HG03460 (cell line): ENCODE measurements at regions not wholly inside any gene's neighbourhood (a gene's known extent, or its start where the extent isn't known, plus 50 kb on each side); places are given as distances from the start of the nearest gene placed in this dataset.
A peak's percentile ranks its signal among the peaks of the same experiment; 100 is the strongest.

Source experiments
- ATAC-seq: cut with Tn5 transposase; IDR thresholded peaks from one replicate; pipeline ENCODE4 v1.9.1; 2021; ENCODE audit not compliant: unreplicated experiment

DNA sequence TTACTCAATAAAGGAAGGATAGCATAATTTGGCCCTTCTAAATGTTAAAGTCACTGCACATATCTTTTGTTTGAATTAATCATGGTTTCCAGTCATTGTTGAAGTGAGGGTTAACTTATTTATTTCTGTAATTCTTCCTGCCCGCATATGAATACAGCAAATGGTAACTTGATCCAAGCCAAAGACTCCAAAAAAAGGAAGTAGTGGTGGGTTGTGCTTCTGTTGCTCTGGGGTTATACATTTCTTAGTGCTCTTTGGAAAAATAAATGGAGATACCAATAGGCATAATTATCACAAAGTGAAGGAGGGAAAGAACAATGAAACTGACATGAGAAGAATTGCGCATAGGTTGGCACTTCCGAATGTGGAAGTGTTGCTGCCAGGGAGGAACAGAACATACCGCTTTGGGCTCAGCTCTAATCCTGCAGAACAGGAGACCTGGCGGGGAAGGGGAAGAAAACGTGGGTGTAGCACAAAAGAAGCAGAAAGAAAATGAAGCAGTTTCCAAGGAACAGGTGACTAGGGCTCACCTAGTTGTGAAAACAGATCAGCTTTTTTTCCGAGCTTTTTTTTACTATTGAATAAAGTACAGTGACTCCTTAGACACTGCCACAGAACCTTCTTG, 69.7 kb upstream of the TAF11L2 start:
- no peak for ATAC-seq

DNA sequence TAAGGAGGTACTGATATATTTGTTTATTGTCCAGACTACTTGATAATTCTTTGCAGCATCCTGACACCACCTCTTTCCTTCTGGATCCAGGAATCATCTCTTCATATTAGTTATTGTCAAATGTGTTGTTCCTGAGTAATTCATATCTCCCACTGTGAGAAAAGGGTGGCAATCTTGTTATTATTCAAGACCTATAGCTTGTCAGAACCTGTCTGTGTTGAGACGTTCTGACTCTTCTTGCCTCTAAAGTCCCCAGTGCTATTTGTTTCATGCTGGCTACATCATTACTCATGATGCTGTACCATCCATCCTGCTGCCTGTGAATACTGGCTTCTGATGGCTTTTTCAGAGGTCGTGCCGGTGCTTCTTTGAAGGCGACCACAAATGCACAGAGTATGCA, 68.7 kb upstream of the TAF11L2 start:
- ATAC-seq = no peak

DNA sequence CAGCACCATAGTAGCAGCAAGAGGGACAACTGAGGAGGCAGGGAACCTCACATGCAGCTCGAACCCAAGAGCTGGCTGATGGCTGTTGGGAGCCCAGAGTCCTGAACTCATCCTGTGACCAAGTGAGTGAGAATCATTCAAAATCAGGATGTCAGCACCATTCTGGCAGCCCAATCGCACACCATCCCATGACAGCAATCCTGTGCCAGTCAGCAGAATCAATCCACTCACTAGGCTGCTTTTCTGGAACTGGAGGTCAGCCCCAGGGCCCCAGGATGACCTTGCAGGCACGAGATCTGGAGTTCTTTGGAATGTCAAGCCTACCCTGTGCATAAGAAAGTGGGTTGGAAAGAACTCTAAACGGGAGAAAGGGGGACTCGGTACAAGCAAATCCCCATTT, 67.8 kb upstream of the TAF11L2 start:
- no peak for ATAC-seq

DNA sequence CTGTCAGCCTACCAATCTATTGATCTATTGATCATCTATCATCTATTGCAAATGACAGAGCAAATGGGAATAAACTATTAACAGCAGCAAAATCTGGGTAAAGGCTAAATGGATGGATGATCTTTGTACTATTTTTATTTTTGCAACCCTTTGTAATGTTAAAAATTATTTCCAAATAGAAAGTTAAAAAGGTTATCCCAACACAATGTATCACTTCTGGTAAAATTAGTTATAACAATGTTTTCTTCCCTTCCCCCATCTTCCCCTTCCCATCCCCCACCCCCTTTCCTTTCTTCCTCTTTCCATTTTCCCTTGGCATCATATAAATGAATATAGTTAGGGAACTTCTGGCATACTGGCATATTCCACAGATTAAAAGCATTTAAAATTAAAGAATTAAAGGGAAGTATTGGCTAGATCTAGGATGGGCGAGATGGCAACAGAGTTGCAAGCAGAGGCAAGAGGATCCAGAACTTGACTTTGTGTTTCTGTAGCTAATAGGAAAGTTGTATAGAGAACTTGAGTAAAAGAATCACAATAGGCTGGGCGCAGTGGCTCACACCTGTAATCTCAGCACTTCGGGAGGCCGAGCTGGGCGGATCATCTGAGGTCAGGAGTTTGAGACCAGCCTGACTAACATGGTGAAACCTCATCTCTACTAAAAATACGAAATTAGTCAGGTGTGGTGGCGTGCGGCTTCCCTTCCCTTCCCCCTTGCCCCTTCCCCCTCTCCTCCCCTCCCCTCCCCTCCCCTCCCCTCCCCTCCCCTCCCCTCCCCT, 66.6 kb upstream of the TAF11L2 start:
- no peak for ATAC-seq

DNA sequence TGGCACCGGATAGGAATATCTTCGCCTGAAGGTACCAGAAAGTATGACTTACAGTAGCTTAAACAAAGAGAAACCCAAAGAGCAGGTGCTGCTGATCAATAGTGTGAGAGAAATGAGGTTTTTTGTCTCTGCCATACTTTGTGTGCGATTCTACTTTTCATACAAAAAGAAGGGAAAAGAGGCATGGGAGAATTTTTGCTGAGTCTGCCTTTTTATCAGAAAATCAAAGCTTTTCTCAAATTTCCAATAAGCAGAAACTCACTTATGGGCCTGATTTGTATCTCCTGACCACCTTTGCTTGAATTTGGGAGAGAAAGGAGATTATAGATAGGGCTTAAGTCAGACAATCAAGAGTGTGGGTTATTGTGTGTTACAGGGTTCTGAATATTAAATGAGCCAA, 65.5 kb upstream of the TAF11L2 start:
- ATAC-seq = no peak

DNA sequence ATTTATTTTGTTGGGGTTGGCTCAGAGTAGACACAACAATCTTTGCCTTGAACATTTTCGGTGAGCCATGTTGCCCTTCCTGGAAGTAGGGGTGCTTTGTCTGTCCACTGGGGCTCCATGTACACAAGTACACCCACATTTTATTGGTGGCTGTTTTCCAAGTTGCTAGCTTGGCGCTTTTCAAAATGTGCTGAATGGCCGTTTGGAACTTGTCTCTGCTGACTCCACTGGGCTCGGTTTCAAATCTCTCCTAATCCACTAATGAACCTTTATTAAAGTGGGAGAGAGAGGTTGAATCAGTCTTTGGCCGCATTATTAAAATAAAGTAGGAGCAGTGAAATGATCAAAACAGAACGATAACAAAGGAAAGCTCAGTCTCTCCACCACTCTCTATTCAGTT, 64.6 kb upstream of the TAF11L2 start:
- no peak for ATAC-seq

DNA sequence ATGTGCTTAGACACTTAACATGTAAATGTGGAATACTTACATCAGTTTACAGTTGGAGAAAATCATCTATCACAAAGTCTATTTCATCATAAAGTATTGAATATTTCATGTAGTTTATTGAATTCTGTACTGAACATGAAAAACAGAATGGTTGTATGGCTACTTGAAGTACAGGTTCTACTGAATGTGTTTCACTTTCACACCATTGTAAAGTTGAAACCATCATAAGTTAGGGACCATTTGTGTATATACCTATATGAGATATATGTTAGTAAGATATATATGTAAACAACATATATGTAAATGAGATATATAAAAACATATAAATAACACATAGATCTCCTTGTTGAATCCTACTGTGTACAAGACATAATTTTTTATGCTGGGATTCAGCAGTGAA, 63.0 kb upstream of the TAF11L2 start:
- no peak for ATAC-seq

DNA sequence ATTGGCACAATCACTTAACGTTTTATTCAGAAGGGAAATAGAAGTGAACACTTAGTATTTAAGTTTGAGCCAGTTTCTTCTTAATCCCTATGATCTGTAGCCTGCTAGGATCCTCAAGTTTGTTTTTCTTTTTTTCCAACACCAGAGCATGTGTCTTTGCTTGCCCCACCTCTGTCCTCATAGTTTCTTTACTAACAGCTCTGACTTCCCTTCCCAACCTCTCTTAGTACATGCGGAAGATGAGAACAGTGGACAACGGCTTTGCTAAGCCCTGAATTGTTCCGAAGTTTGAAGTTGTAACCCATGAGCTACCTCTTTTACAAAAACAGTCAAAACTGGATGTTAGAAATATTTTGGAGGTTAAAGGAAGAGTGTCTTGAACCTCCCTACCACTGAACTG, 61.7 kb upstream of the TAF11L2 start:
- peak; percentile 40 for ATAC-seq

DNA sequence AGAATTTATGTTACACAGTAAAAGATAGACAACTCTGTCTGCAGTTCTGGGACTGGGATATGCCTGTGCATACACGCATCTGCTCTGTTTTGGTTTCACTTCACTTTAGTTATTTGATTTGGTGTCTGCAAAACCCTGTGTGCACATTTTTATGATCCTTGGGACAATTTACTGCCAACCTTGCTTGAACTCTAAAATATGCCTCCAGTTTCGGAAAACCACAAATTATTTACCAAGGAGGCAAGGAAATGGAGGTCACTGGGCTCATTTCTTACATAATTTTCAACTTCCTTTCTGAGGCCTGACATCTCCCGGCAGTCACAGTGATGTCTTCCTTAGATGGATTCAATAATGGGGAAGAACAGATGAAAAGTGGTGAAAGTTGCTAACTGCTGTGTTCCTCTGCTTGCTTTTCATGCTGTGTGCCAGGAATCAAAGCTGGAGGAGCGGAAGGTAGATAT, 61.2 kb upstream of the TAF11L2 start:
- peak; percentile 87 for ATAC-seq

DNA sequence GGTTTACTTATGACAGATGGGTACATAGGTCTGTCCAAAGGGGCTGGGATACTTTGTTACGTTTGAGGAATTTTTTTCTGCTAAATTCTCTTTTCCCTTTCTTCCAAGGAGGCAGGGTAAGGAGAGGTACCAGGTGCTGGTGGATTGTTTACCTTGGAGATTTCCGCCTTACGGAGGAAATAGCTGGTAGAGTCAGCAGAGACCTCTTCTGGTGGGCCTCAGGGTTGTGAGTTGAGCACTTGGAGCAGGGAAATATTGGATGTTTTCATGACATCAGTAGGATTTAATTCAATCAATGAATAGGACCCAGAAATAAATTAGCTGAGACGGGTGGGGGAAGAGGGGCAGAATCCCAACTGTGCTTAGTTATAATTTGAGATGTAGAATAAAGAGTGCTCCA, 60.0 kb upstream of the TAF11L2 start:
- ATAC-seq = no peak

DNA sequence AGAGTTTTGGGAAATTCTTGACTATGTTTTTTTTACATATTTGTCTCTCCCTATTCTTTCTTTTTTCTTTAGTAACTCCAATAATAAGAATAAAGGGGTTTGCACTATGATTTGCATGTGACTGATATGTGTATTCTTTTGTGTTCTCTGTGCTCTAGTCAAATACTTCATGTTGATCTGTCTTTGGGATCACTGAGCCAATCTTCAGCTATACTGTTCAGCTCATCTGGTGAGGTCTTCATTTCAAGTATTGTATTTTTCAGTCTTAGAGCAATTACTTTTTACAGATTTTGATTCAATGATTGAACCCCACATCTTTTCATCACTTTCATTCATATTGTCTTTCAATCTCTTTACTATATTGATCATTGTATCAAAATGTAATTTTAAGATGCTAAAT, 58.1 kb upstream of the TAF11L2 start:
- ATAC-seq = no peak

DNA sequence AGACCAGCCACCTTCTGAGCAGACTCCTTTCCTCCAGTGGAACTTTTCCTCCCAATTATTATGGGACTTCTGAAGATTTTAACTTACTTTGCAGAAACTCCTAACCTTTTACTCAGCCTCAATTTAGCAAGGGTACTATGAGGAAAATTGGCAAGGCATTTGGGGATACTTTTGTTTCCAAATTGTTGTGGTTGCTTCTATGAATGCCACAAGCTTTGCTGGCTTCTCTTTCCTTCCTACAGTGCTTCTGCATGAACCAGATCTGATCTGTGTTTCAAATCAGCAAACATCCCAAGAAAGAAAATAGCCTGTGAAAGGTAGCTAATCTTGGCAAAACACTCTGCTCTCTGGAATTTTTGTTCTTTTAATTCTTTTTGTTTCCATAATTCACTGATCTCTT, 57.3 kb upstream of the TAF11L2 start:
- no peak for ATAC-seq

DNA sequence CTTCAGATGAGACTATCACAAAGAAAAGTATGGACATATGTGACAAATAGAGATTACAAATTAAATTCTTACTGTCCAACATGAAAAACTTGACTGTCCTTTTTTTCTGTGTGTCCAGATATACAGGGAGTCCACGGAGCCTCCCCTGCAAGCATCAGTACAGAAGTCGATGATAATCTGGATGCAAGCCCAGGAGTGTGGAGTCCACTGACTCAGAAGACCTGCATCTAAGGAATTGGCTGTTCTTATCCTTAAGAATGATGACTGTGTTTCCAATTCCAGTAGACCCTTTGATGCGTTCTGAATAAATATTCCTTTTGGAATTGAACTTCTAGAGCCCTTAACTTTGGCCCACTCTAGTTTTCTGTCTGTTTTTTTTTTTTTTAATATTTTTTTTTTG, 56.7 kb upstream of the TAF11L2 start:
- ATAC-seq = no peak

DNA sequence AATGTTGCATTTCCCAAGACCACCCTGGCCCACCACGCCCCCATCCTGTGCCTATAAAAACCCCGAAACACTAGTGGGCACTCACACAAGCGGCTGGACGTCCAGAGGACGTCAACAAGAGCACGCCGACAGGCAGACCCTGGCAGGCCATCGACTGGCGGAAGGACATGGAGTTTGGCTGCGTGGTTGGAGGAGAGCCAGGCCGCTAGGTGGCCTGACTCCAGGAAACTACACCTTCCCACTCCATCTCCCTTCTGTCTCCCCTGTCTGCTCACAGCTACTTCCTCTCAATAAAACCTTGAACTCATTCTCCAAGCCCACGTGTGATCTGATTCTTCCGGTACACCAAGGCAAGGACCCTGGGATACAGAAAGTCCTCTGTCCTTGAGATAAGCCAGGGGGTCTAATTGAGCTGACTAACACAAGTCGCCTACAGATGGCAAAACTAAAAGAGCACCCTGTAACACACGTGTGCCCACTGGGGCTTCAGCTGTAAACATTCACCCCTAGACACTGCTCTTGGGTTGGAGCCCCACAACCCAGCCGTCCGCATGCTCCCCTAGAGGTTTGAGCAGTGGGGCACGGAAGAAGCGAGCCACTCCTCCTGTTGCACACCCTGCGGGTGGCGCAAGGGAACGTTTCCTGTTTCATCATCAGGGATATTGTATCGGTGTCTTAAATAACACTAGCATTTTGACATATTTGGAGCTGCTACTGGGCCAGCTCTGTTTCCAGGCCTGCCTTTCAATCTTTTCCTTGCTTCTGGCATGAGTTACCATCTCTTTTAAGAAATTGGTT, 54.5 kb upstream of the TAF11L2 start:
- ATAC-seq = no peak

DNA sequence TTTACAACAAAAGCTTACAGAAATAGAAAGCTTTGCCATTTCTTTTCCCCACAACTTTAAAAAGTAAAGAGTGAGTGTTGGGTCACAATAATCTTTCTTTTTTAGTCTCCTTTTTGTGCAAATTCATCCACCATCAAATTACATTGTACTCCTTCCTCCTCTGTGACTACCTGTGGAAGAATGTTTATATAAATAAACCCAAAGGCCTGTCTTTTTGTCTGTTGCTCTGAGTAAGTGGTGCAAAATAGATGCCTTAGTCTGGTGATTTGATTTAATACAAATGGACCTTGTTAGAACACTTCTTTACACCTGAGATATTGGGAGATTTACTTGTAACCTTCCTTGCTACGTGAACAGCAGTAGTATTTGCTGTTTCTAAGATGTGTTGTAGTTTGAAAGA, 53.5 kb upstream of the TAF11L2 start:
- no peak for ATAC-seq

DNA sequence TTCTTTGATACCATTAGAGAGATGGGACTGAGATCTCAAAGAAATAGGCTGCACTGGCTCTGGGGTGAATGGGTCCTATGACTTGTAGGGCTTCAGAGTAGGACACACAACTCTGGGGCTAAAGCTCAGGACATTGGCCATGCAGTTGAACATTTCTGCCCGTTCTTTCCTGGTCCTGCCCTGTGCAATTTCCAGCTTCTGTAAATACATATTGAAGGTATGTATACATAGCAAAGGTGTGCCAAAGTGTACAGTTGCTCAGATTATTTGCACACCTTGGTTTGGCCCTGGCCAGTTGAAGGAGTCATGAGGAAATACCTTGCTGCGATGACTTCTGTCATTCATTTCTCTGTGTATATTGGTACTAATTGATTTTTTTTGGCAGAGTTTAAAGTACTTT, 52.8 kb upstream of the TAF11L2 start:
- ATAC-seq = no peak
